Keratinocyte (primary cell): ENCODE measurements at regions not wholly inside any gene's neighbourhood (a gene's known extent, or its start where the extent isn't known, plus 50 kb on each side); places are given as distances from the start of the nearest gene placed in this dataset.

Source experiments
- DNase-seq: peaks from one replicate; pipeline ENCODE4 v3.0.0-alpha.2; 2011; ENCODE audit warnings: low read depth, missing footprints, low spot score
- FAIRE-seq: peaks from 2 replicates; lab custom pipeline; 2011; peaks lifted over from hg19 to GRCh38; lab: Jason Lieb, UNC
- H2AFZ ChIP-seq: 2 replicates; pipeline ENCODE4 v1.6.0; 2012; ENCODE audit warnings: low read length, control low read depth, inconsistent platforms; ENCODE audit not compliant: control insufficient read depth
- H3K27ac ChIP-seq: 2 replicates; pipeline ENCODE4 v1.5.1; 2011; ENCODE audit warnings: low read length; ENCODE audit not compliant: control insufficient read depth, insufficient read depth
- H3K27me3 ChIP-seq: 3 replicates; pipeline ENCODE4 v1.6.0; 2011; ENCODE audit warnings: low read length; ENCODE audit not compliant: control insufficient read depth, insufficient read depth; ENCODE audit errors: extremely low read depth
- H3K36me3 ChIP-seq, 2 experiments: 2 replicates in 1 of 2; 3 replicates in 1 of 2; pipeline ENCODE4 v1.5.1; 2011; ENCODE audit warnings: low read length in 2 of 2, mild to moderate bottlenecking in 1 of 2; ENCODE audit not compliant: control insufficient read depth in 2 of 2, insufficient read depth in 2 of 2; ENCODE audit errors: extremely low read depth in 1 of 2
- H3K4me1 ChIP-seq: 3 replicates; pipeline ENCODE4 v1.5.1; 2011; ENCODE audit warnings: low read length; ENCODE audit not compliant: control insufficient read depth, insufficient read depth; ENCODE audit errors: extremely low read depth
- H3K4me2 ChIP-seq: 3 replicates; pipeline ENCODE4 v1.6.0; 2011; ENCODE audit warnings: low read depth, low read length; ENCODE audit not compliant: control insufficient read depth, insufficient read depth; ENCODE audit errors: extremely low read depth
- H3K4me3 ChIP-seq, 3 experiments: fragments of 200-600 bp in 1 of 3; sonication (generic) in 1 of 3; 2 replicates in 2 of 3; 3 replicates in 1 of 3; pipeline ENCODE4 v1.5.1; 2011 to 2016; ENCODE audit warnings: low read length in 3 of 3, mild to moderate bottlenecking in 3 of 3, control low read depth in 2 of 3, inconsistent platforms in 1 of 3, low read depth in 1 of 3, mixed read lengths in 1 of 3, mixed run types in 1 of 3, moderate library complexity in 1 of 3; ENCODE audit not compliant: control insufficient read depth in 2 of 3, insufficient read depth in 2 of 3; ENCODE audit errors: extremely low read depth in 1 of 3
- H3K79me2 ChIP-seq: 2 replicates; pipeline ENCODE4 v1.6.0; 2012; ENCODE audit warnings: low read length; ENCODE audit not compliant: control insufficient read depth, insufficient read depth
- H3K9ac ChIP-seq: 3 replicates; pipeline ENCODE4 v1.6.0; 2011; ENCODE audit warnings: low read length; ENCODE audit not compliant: control insufficient read depth, insufficient read depth; ENCODE audit errors: extremely low read depth
- H3K9me1 ChIP-seq: 3 replicates; pipeline ENCODE4 v1.6.0; 2011; ENCODE audit warnings: low read length; ENCODE audit not compliant: control insufficient read depth, insufficient read depth; ENCODE audit errors: extremely low read depth
- H3K9me3 ChIP-seq: 2 replicates; pipeline ENCODE4 v1.5.1; 2012; ENCODE audit warnings: low read depth, low read length; ENCODE audit not compliant: control insufficient read depth
- H4K20me1 ChIP-seq: 3 replicates; pipeline ENCODE4 v1.6.0; 2011; ENCODE audit warnings: low read length; ENCODE audit not compliant: control insufficient read depth, insufficient read depth; ENCODE audit errors: extremely low read depth
- EZH2 ChIP-seq: IDR thresholded peaks from one replicate; pipeline ENCODE4 v1.6.1; 2012; ENCODE audit warnings: inconsistent platforms, mild to moderate bottlenecking, low read length, moderate library complexity
- dilution Hi-C: fragments of 300-500 bp; cut with MboI; formaldehyde crosslinking; loops from one replicate; pipeline ENCODE4 v1.7.0; 2020; ENCODE audit warnings: low sequenced_read_pairs; ENCODE audit not compliant: extremely low pct_ligation_motif_present
- TF ChIP-seq, protein P1 (sequence below), 3 experiments: IDR thresholded peaks in 1 of 3; conservative IDR thresholded peaks in 1 of 3; optimal IDR thresholded peaks in 1 of 3; 2 replicates in 2 of 3; 3 replicates in 1 of 3; pipeline versions ENCODE3 to v1.5.1; 2011; ENCODE audit warnings: low read length in 3 of 3, mild to moderate bottlenecking in 3 of 3, moderate library complexity in 2 of 3, control low read depth in 1 of 3, inconsistent platforms in 1 of 3; ENCODE audit not compliant: insufficient read depth in 2 of 3; ENCODE audit errors: extremely low read depth in 1 of 3

- Histone ChIP-seq H4K20me1 (no peaks in the 10 kb centered on the region), H3K27ac (no peak overlapping the region), H2AFZ (no peak overlapping the region), H3K9ac (no peak overlapping the region), H3K4me3 (no peak overlapping the region), H3K27me3 (no peaks in the 10 kb centered on the region), H3K9me1 (no peaks in the 10 kb centered on the region), H3K36me3 (no peaks in the 10 kb centered on the region), H3K4me2 (no peak overlapping the region), H3K79me2 (no peaks in the 10 kb centered on the region), H3K4me1 (peaks cover 43% of the 10 kb centered on the region), H3K9me3 (no peaks in the 10 kb centered on the region)
- TF ChIP-seq EZH2 = no peak
- TF ChIP-seq, protein P1, sequence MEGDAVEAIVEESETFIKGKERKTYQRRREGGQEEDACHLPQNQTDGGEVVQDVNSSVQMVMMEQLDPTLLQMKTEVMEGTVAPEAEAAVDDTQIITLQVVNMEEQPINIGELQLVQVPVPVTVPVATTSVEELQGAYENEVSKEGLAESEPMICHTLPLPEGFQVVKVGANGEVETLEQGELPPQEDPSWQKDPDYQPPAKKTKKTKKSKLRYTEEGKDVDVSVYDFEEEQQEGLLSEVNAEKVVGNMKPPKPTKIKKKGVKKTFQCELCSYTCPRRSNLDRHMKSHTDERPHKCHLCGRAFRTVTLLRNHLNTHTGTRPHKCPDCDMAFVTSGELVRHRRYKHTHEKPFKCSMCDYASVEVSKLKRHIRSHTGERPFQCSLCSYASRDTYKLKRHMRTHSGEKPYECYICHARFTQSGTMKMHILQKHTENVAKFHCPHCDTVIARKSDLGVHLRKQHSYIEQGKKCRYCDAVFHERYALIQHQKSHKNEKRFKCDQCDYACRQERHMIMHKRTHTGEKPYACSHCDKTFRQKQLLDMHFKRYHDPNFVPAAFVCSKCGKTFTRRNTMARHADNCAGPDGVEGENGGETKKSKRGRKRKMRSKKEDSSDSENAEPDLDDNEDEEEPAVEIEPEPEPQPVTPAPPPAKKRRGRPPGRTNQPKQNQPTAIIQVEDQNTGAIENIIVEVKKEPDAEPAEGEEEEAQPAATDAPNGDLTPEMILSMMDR (optimal IDR thresholded peaks at IDR 0.05 in 1 of 3, IDR thresholded peaks at IDR 0.05 in 1 of 3, conservative IDR thresholded peaks at IDR 0.05 in 1 of 3; ENCODE audit: extremely low read depth in 1 of 3, insufficient read depth in 2 of 3, low read length in 3 of 3) = no peak
- dilution Hi-C loops = no loop called here
- DNase-seq (no peak), FAIRE-seq (no peak)
These were observed 262.5 kb downstream of the CBLN1 start for GRCh38 chr16:49019081-49019633.

- Histone ChIP-seq H3K27me3 (no peaks in the 10 kb centered on the region), H3K4me1 (peaks cover 36% of the 10 kb centered on the region), H3K9me1 (no peaks in the 10 kb centered on the region), H3K9ac (no peak overlapping the region), H3K36me3 (no peaks in the 10 kb centered on the region), H3K9me3 (no peaks in the 10 kb centered on the region), H4K20me1 (no peaks in the 10 kb centered on the region), H3K79me2 (no peaks in the 10 kb centered on the region), H3K27ac (no peak overlapping the region), H2AFZ (no peak overlapping the region), H3K4me3 (no peak overlapping the region), H3K4me2 (no peak overlapping the region)
- TF ChIP-seq, protein P1 (optimal IDR thresholded peaks at IDR 0.05 in 1 of 3, IDR thresholded peaks at IDR 0.05 in 1 of 3, conservative IDR thresholded peaks at IDR 0.05 in 1 of 3; ENCODE audit: extremely low read depth in 1 of 3, insufficient read depth in 2 of 3, low read length in 3 of 3) = no peak
- no peak for TF ChIP-seq EZH2
- FAIRE-seq = no peak
- dilution Hi-C loops = no loop called here
- DNase-seq = no peak
These were observed 263.2 kb downstream of the CBLN1 start for GRCh38 chr16:49018259-49018931.
